ENCODE measurements at regions not wholly inside any gene's neighbourhood (a gene's known extent, or its start where the extent isn't known, plus 50 kb on each side); places are given as distances from the start of the nearest gene placed in this dataset.

DNA sequence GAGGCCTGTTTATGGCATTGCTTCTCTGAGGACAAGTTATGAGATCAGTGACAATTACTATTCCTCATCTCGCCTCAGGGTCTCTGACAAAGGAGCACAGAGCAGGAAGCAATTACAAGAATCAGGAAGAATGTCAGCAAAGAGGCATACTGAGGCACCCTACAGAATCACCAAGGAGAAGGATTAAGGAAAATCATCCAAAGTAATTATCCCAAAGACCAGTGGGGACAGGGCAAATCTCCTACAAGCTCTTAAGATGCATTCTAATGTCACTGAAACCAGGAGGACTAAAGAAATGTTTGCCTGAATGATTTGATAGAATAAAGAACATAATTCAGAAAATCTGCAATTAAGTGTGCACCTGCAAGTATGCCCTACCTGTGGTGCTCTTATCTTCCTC lies 206.2 kb downstream of the RCHY1 start:
- TF ChIP-seq CTCF (conservative IDR thresholded peaks at IDR 0.05) (no peak), ZFX (IDR thresholded peaks at IDR 0.05) (no peak)
